ENCODE measurements at regions not wholly inside any gene's neighbourhood (a gene's known extent, or its start where the extent isn't known, plus 50 kb on each side); places are given as distances from the start of the nearest gene placed in this dataset.

- DNase-seq (ENCODE audit: low spot score) = no peak
Measured at GRCh38 chr2:58560531-58560930, 319.4 kb upstream of the FANCL start.

- DNase-seq (ENCODE audit: low spot score) = no peak
Measured at GRCh38 chr2:58558881-58559280, 317.8 kb upstream of the FANCL start.

- no peak for DNase-seq (ENCODE audit: low spot score)
Measured at GRCh38 chr2:58557176-58557575, 316.1 kb upstream of the FANCL start.

GRCh38 chr2:58553937-58554336, 312.8 kb upstream of the FANCL start:
- DNase-seq (ENCODE audit: low spot score) = no peak

- no peak for DNase-seq (ENCODE audit: low spot score)
Measured at GRCh38 chr2:58553522-58553921, 312.4 kb upstream of the FANCL start.

GRCh38 chr2:58545300-58546280, 304.5 kb upstream of the FANCL start:
- DNase-seq (ENCODE audit: low spot score) = no peak

- DNase-seq (ENCODE audit: low spot score) = no peak
Measured at GRCh38 chr2:58543442-58543841, 302.3 kb upstream of the FANCL start.

- DNase-seq (ENCODE audit: low spot score) = no peak
Measured at GRCh38 chr2:58541511-58541910, 300.4 kb upstream of the FANCL start.

GRCh38 chr2:58540681-58541080, 299.6 kb upstream of the FANCL start:
- no peak for DNase-seq (ENCODE audit: low spot score)

- DNase-seq (ENCODE audit: low spot score) = no peak
Measured at GRCh38 chr2:58539973-58540372, 298.8 kb upstream of the FANCL start.

GRCh38 chr2:58535990-58536389, 294.9 kb upstream of the FANCL start:
- no peak for DNase-seq (ENCODE audit: low spot score)

- no peak for DNase-seq (ENCODE audit: low spot score)
Measured at GRCh38 chr2:58535182-58535581, 294.1 kb upstream of the FANCL start.

- no peak for DNase-seq (ENCODE audit: low spot score)
Measured at GRCh38 chr2:58533376-58533775, 292.3 kb upstream of the FANCL start.

- no peak for DNase-seq (ENCODE audit: low spot score)
Measured at GRCh38 chr2:58532641-58533040, 291.5 kb upstream of the FANCL start.

- no peak for DNase-seq (ENCODE audit: low spot score)
Measured at GRCh38 chr2:58527647-58528046, 286.5 kb upstream of the FANCL start.

GRCh38 chr2:58521803-58522554, 280.9 kb upstream of the FANCL start:
- no peak for DNase-seq (ENCODE audit: low spot score)

GRCh38 chr2:58520903-58521302, 279.8 kb upstream of the FANCL start:
- no peak for DNase-seq (ENCODE audit: low spot score)

- no peak for DNase-seq (ENCODE audit: low spot score)
Measured at GRCh38 chr2:58517881-58518280, 276.8 kb upstream of the FANCL start.

- DNase-seq (ENCODE audit: low spot score) = no peak
Measured at GRCh38 chr2:58516695-58517094, 275.6 kb upstream of the FANCL start.

- no peak for DNase-seq (ENCODE audit: low spot score)
Measured at GRCh38 chr2:58515827-58516573, 274.9 kb upstream of the FANCL start.

- no peak for DNase-seq (ENCODE audit: low spot score)
Measured at GRCh38 chr2:58514252-58514651, 273.1 kb upstream of the FANCL start.

- no peak for DNase-seq (ENCODE audit: low spot score)
Measured at GRCh38 chr2:58512878-58513277, 271.8 kb upstream of the FANCL start.

All from ecto neural progenitor cell (in vitro differentiated cells).